Calu3 (cell line): ENCODE measurements at regions not wholly inside any gene's neighbourhood (a gene's known extent, or its start where the extent isn't known, plus 50 kb on each side); places are given as distances from the start of the nearest gene placed in this dataset.

Experiments
- BruUV-seq: library from RNA; stranded (reverse); fragments of 400-500 nt; replicated peaks from 2 replicates; lab custom pipeline; 2021; lab: Mats Ljungman, UMichigan
- CTCF ChIA-PET: fragments of 300-600 bp; sonication (Branson Sonifier 250); formaldehyde crosslinking; loops from one replicate; lab custom pipeline; 2022; ENCODE audit warnings: antibody characterized with exemption; lab: Charles Lee
- DNase-seq: peaks from one replicate; pipeline ENCODE4 v3.0.0; 2022
- H3K27ac Mint-ChIP-seq: one replicate; pipeline ENCODE4 v1.8.0; 2022; ENCODE audit warnings: mixed read lengths; ENCODE audit not compliant: unreplicated experiment
- H3K27me3 Mint-ChIP-seq: one replicate; pipeline ENCODE4 v1.8.0; 2022; ENCODE audit warnings: mixed read lengths; ENCODE audit not compliant: unreplicated experiment
- H3K36me3 Mint-ChIP-seq: one replicate; pipeline ENCODE4 v1.8.0; 2022; ENCODE audit warnings: mild to moderate bottlenecking, moderate library complexity, mixed read lengths; ENCODE audit not compliant: insufficient read depth, unreplicated experiment
- H3K4me1 Mint-ChIP-seq: one replicate; pipeline ENCODE4 v1.8.0; 2022; ENCODE audit warnings: mild to moderate bottlenecking, low read depth, mixed read lengths; ENCODE audit not compliant: unreplicated experiment
- H3K4me3 Mint-ChIP-seq: one replicate; pipeline ENCODE4 v1.8.0; 2022; ENCODE audit warnings: mild to moderate bottlenecking, low read depth, moderate library complexity, mixed read lengths; ENCODE audit not compliant: unreplicated experiment
- H3K9me3 Mint-ChIP-seq: one replicate; pipeline ENCODE4 v1.8.0; 2022; ENCODE audit warnings: low read depth, mixed read lengths; ENCODE audit not compliant: unreplicated experiment
- CTCF ChIP-seq: fragments of 200-600 bp; IDR thresholded peaks from one replicate; pipeline ENCODE4 v1.8.0; 2022; ENCODE audit warnings: antibody characterized with exemption; ENCODE audit not compliant: unreplicated experiment
- intact Hi-C: fragments of 100-400 bp; cut with micrococcal nuclease; formaldehyde crosslinking; loops from one replicate; pipeline ENCODE4 v1.10.0; 2022; ENCODE audit not compliant: unreplicated experiment

GRCh38 chr2:195461010-195461409 lies 196.0 kb upstream of the SLC39A10 start:
- no peaks in the 10 kb centered on the region for H3K36me3 Mint-ChIP-seq
- intact Hi-C loops: no loop called here
- H3K9me3 Mint-ChIP-seq: no peaks in the 10 kb centered on the region
- H3K27ac Mint-ChIP-seq: no peak overlapping the region
- CTCF ChIA-PET: no interaction called here
- BruUV-seq: no TSS peak
- DNase-seq: no peak
- no peaks in the 10 kb centered on the region for H3K27me3 Mint-ChIP-seq
- no peak for TF ChIP-seq CTCF
- H3K4me1 Mint-ChIP-seq: no peaks in the 10 kb centered on the region
- H3K4me3 Mint-ChIP-seq: no peak overlapping the region

- CTCF ChIA-PET: interaction anchor here (0.7 kb wide), 1 partner anchor 529 kb away, joined by 3 read pairs; no protein-coding TSS in a partner anchor
- BruUV-seq: no TSS peak
- Mint-ChIP-seq H3K9me3 (no peaks in the 10 kb centered on the region), H3K4me1 (no peaks in the 10 kb centered on the region), H3K4me3 (no peak overlapping the region), H3K27ac (no peak overlapping the region), H3K36me3 (no peaks in the 10 kb centered on the region), H3K27me3 (no peaks in the 10 kb centered on the region)
- intact Hi-C loops: no loop called here
- no peak for DNase-seq
- no peak for TF ChIP-seq CTCF
These were observed 198.1 kb upstream of the SLC39A10 start for GRCh38 chr2:195458936-195459335.

- no peaks in the 10 kb centered on the region for H3K4me1 Mint-ChIP-seq
- no peaks in the 10 kb centered on the region for H3K9me3 Mint-ChIP-seq
- H3K36me3 Mint-ChIP-seq: no peaks in the 10 kb centered on the region
- no peak overlapping the region for H3K27ac Mint-ChIP-seq
- H3K27me3 Mint-ChIP-seq: no peaks in the 10 kb centered on the region
- DNase-seq: no peak
- intact Hi-C loops: no loop called here
- no peak for TF ChIP-seq CTCF
- no peak overlapping the region for H3K4me3 Mint-ChIP-seq
- CTCF ChIA-PET: no interaction called here
- no TSS peak for BruUV-seq
These were observed 199.2 kb upstream of the SLC39A10 start for GRCh38 chr2:195457873-195458272.

- Mint-ChIP-seq H3K4me3 (no peak overlapping the region), H3K4me1 (no peaks in the 10 kb centered on the region), H3K36me3 (no peaks in the 10 kb centered on the region), H3K27ac (no peak overlapping the region), H3K27me3 (no peaks in the 10 kb centered on the region), H3K9me3 (no peaks in the 10 kb centered on the region)
- TF ChIP-seq CTCF: no peak
- intact Hi-C loops: no loop called here
- no TSS peak for BruUV-seq
- DNase-seq: no peak
- CTCF ChIA-PET: no interaction called here
These were observed 200.3 kb upstream of the SLC39A10 start for GRCh38 chr2:195456771-195457170.

- CTCF ChIA-PET: no interaction called here
- intact Hi-C loops: no loop called here
- no peaks in the 10 kb centered on the region for H3K27me3 Mint-ChIP-seq
- H3K4me1 Mint-ChIP-seq: no peaks in the 10 kb centered on the region
- no peaks in the 10 kb centered on the region for H3K9me3 Mint-ChIP-seq
- no peaks in the 10 kb centered on the region for H3K36me3 Mint-ChIP-seq
- no peak for DNase-seq
- TF ChIP-seq CTCF: no peak
- H3K27ac Mint-ChIP-seq: no peak overlapping the region
- no TSS peak for BruUV-seq
- no peak overlapping the region for H3K4me3 Mint-ChIP-seq
These were observed 205.9 kb upstream of the SLC39A10 start for GRCh38 chr2:195451160-195451559.
